ENCODE measurements at regions not wholly inside any gene's neighbourhood (a gene's known extent, or its start where the extent isn't known, plus 50 kb on each side); places are given as distances from the start of the nearest gene placed in this dataset.

GRCh38 chr3:76410762-76411281 lies 625.5 kb upstream of the ZNF717 start:
- TF ChIP-seq CTCF (IDR thresholded peaks at IDR 0.05), result no peak

- no peak for TF ChIP-seq CTCF (IDR thresholded peaks at IDR 0.05)
Observed at GRCh38 chr3:76415384-76415783, 624.5 kb upstream of the ROBO2 start.

- no peak for TF ChIP-seq CTCF (IDR thresholded peaks at IDR 0.05)
Observed at GRCh38 chr3:76429581-76430177, 610.2 kb upstream of the ROBO2 start.

GRCh38 chr3:76432396-76432795 lies 607.5 kb upstream of the ROBO2 start:
- no peak for TF ChIP-seq CTCF (IDR thresholded peaks at IDR 0.05)

GRCh38 chr3:76436894-76437293 lies 603.0 kb upstream of the ROBO2 start:
- TF ChIP-seq CTCF (IDR thresholded peaks at IDR 0.05), result no peak

GRCh38 chr3:76438971-76439370 lies 600.9 kb upstream of the ROBO2 start:
- no peak for TF ChIP-seq CTCF (IDR thresholded peaks at IDR 0.05)

- no peak for TF ChIP-seq CTCF (IDR thresholded peaks at IDR 0.05)
Observed at GRCh38 chr3:76442374-76442915, 597.5 kb upstream of the ROBO2 start.

All from LNCAP (cell line).